Stomach (tissue), 4 donors: ENCODE measurements at regions not wholly inside any gene's neighbourhood (a gene's known extent, or its start where the extent isn't known, plus 50 kb on each side); places are given as distances from the start of the nearest gene placed in this dataset.
"Not testable (repeated sequence)": the region's sequence is repeated elsewhere in the genome, so short reads cannot be mapped to it uniquely, and the experiment has no call there.

Experiments
- CTCF ChIP-seq, 7 experiments: fragments of 450-650 bp in 4 of 7; fragments of 200-600 bp in 3 of 7; sonication (generic) in 3 of 7; IDR thresholded peaks; one replicate each; pipeline ENCODE4 v1.5.1; 2016 to 2019; ENCODE audit warnings: antibody characterized with exemption in 7 of 7, control low read depth in 2 of 7, mild to moderate bottlenecking in 1 of 7
- EP300 ChIP-seq: sonication (generic); formaldehyde crosslinking; IDR thresholded peaks from one replicate; pipeline ENCODE4 v1.6.1; 2017; ENCODE audit warnings: antibody characterized with exemption

DNA sequence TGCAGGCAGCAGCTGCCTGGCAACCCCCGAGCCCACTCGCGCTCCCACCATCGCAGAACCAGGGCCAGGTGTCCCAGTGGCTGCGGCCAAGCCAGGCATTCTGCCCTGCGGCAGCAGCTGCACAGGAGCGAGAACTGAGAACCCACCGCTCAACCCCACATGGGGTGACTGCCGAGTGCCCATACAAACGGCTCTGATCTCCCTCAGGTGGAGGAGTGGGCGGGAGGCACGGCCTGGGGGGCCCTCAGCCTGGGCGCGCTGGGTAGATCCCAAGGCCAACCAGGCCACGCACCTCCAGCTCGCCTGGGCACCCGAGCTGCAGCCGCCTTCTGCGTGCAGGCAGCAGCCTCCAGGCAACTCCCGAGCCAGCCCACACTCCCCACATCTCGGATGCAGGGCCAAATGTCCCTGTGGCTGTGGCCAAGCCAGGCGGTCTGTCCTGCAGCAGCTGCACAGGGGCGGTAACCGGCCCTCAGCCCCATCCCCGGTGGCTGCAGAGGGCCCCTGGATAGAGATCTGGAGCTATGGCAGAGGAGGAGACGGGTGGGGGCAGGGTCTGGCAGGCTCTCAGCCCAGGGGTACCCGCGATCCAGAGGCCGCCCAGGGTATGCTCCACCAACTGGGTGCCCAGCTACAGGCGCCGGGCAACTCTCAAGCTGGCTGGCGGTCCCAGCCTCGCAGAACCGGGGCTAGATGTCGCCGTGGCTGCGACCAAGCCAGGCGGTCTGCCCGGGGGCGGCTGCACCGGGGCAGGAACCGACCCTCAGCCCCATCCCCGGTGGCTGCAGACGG lies 1579.6 kb downstream of the TSPY10 start:
- not testable (repeated sequence) for TF ChIP-seq EP300; CTCF (IDR thresholded peaks at IDR 0.05)
